HG03108 (cell line): ENCODE measurements at regions not wholly inside any gene's neighbourhood (a gene's known extent, or its start where the extent isn't known, plus 50 kb on each side); places are given as distances from the start of the nearest gene placed in this dataset.
"Not testable (repeated sequence)": the region's sequence is repeated elsewhere in the genome, so short reads cannot be mapped to it uniquely, and the experiment has no call there.

ENCODE experiments used
- ATAC-seq: cut with Tn5 transposase; IDR thresholded peaks from one replicate; pipeline ENCODE4 v1.9.1; 2021; ENCODE audit warnings: moderate library complexity; ENCODE audit not compliant: unreplicated experiment

DNA sequence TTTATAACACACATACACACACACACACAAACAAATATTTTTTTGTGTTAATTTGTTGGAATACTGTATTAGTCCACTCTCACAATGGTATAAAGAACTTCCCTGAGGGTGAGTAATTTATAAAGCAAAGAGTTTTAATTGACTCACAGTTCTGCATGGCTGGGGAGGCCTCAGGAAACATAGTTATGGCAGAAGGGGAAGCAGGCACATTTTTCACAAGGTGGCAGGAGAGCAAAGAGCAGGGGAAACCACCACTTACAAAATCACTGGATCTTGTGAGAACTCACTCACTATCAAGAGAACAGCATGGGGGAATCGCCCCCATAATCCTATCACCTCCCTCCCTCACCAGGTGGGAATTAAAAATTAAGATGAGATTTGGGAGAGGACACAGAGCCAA, 205.4 kb upstream of the PTPRD start:
- ATAC-seq = no peak

DNA sequence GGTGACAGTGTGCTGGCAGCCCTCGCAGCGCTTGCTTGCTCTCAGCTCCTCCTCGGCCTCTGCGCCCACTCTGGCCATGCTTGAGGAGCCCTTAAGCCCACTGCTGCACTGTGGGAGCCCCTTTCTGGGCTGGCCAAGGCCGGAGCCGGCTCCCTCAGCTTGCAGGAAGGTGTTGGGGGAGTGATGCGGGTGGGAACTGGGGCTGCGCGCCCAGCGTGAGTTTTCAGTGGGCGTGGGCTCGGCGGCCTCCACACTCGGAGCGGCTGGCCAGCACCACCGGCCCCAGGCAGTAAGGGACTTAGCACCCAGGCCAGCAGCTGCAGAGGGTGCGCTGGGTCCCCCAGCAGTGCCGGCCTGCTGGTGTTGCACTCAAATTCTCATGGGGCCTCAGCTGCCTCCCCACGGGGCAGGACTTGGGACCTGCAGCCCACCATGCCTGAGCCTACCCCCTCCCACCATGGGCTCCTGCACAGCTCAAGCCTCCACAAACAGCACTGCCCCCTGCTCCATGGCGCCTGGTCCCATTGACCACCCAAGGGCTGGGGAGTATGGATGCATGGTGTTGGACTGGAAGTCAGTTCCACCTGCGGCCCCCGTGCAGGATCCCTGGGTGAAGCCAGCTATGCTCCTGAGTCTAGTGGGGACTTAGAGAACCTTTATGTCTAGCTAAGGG, 223.1 kb upstream of the PTPRD start:
- no peak for ATAC-seq

DNA sequence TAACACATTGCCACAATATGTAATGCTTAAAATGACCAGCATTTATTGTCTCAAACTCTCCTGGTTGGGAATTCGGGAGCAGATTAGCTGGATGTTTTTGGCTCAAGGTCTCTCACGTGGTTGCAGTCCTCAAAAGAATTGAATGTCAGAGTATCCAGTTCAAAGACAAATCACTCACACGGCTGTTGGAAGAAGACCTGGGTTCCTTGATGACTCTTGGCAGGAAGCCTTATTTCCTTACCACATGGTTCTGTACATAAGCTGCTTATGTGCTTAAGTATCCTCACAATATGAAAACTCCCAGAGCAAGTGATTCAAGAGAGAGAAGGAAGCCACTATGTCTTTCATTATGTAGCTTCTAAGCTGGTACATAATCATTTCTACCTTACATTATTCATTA, 230.3 kb upstream of the PTPRD start:
- ATAC-seq = no peak

DNA sequence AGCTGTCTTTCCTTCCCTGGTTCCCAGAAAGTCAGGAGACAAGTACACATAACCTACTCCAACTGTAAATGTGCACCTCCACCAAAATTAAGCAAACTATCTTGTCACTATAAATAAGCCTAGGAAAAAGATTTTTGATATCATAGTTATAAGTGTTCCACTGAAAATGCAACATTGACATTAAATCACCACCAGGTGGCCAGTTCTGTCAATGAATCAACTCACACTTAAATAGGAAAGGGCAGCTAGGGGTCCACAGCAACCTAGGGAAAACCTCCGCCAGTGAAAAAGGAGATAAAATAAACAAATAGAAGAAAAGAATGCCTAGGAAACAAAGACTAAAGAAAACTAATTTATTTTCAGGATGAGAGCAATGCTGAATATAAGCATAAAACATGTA, 243.0 kb upstream of the PTPRD start:
- ATAC-seq = no peak

DNA sequence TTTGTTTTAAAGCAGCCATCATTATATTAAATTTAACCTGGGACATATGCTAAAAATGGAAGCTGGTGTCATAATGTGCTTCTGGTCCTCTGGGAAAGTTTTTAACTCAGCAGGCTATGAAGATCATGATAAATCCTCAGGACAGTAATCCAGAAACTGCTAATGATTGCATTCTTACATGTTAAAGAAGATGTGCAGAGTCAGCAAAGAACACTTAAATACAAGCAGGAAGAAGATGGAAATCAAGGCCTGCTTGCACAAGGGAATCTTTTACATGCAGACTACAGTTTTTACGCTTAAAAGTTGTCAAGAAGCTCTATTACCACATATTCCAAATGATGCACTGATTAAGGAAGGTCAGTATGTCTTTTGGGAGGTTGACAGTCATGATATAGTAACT, 246.0 kb upstream of the PTPRD start:
- ATAC-seq = no peak

DNA sequence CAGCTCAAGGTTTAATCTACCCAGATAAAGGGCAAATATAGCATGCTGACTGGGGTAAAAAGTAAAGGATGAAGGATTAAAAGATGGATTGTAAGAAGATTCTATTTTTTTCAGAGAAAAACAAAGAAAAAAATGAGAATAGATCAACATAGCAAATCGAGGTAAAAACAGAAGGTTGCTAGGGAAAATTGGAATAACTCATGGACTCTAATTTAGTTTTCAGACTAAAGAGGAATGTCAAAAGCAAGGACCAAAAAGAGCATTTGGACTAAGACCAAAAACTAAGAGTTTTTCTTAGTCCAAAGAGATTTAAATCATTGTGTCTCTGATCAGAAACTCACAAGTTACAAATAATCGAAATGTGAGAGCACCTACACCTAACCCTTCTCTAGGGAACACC, 250.7 kb upstream of the PTPRD start:
- ATAC-seq = no peak

DNA sequence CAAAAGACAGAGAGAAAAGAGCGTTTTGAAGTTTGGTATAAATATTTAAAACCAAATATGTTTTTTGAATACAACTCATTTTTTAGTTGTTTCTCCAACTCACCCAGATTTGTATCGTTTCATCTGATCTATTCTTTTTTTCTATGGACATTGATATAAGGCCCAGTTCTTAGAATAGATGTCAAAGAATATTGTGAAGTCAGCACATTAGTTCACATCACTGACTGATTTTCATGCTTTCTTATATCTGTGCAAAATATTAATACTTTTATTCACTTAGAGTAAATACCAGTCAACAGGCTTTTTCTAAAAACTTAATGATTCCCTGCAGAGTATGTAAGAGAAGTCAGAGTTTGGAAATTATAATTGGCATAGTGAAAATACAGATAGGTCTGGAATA, 254.4 kb upstream of the PTPRD start:
- ATAC-seq = no peak

DNA sequence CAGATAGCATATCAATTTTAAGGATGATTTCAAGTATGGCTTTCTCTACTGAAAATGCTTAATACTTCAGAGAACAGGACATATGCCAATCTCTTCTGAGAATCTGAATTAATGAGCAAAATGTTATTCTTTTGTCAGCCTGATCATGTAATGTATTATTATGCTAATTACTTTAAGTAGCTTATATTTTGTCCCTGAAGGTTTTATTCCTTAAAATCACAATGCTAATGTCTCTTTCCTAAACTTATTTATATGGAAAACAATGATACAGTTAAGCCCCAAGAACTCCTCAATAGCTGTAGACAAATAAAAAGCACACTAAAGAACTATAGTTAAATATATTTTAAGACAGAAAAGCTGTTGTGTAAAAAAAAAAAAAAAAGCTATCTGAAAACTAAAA, 256.9 kb upstream of the PTPRD start:
- ATAC-seq = no peak

DNA sequence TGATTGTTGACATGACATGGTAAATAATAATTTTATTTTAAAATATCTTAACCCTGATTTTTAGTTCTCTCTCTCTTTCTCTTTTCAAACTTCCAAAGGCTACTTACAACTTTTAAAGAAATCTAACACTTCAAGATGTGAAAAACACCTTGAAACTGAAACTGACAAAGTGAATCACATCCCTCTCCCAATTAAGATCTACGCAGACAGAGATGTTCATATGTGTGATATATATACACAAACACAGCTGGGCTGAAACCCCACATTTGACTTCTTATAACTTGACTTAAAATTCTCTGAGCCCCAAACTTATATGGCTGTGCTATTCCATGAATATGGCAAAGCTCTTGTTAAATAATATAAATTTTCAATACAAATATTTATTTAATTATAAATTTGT, 261.2 kb upstream of the PTPRD start:
- ATAC-seq = no peak

DNA sequence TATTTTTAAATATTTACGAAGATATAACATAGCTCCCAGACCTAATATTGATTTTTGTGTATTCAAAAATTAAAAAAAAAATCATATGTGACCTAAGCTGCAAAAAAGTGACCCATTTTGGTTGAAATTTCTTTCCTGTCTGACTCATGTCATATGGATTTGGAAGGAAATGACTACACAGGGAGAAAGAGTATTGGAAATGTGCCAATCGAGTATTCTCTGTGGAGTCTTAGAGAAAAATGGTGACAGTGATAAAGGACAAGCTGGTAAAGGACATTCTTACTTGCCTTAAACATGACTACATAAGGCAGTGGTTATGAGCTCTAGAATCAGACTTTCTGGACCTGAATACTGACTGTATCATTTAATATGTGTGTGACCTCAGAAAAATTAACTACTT, 262.9 kb upstream of the PTPRD start:
- no peak for ATAC-seq

DNA sequence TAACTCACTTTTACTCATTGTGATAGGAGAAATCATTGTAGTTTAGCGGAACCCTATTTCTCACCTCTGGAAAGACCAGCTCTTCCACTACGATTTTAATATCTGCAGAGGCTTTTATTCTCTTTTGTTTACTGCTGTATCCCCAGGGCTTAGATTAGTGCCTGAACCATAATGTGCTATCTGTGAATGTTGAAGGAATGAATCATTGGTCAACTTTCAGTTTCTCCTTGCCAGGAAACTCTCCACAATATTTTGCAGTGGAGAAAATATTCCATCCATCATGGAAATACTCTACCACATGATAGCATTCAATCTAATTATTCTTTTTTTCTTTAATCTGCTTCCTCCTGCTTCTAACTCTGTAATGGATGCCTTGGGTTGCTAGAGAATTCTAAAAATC, 263.5 kb upstream of the PTPRD start:
- no peak for ATAC-seq

DNA sequence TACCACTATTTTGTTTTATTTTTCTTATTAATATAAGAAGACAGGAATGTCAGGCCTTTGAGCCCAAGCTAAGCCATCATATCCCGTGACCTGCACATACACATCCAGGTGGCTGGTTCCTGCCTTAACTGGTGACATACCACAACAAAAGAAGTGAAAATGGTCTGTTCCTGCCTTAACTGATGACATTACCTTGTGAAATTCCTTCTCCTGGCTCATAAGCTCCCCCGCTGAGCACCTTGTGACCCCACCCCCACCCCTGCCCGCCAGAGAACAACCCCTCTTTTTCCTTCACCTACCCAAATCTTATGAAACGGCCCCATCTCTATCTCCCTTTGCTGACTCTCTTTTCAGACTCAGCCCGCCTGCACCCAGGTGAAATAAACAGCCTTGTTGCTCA, 277.5 kb upstream of the PTPRD start:
- ATAC-seq = not testable (repeated sequence)

DNA sequence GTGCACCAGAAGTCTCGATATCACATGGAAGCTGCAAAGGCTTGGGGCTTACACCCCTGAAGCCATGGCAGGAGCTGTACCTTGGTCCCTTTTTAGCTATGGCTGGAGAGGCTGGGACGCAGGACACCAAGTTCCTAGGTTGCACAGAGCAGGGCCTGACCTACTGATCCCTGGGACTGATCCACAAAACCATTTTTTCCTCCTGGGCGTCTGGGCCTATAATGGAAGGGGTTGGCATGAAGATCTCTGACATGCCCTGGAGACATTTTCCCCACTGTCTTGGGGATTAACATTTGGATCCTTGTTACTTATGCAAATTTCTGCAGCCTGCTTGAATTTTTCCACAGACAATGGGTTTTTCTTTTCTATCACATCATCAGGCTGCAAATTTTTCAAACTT, 286.7 kb upstream of the PTPRD start:
- no peak for ATAC-seq

DNA sequence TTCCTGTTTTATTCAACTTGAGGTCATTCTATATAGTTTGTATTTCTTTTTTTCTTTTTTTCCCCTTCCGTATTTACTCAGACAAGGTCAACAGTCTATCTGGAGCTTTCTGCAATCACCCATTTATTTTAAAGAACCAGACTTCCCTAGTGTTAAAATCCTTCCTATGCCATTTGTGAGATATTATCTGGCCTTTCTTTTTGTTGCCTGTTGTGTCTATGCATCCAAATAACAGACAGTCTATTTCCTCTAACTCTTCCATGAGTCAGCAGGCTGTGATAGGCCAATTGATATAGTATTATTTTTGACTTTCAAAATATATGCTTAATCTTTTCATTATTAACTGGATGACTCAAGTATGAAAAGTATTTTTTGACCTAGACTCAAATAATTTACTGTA, 291.2 kb upstream of the PTPRD start:
- ATAC-seq = no peak

DNA sequence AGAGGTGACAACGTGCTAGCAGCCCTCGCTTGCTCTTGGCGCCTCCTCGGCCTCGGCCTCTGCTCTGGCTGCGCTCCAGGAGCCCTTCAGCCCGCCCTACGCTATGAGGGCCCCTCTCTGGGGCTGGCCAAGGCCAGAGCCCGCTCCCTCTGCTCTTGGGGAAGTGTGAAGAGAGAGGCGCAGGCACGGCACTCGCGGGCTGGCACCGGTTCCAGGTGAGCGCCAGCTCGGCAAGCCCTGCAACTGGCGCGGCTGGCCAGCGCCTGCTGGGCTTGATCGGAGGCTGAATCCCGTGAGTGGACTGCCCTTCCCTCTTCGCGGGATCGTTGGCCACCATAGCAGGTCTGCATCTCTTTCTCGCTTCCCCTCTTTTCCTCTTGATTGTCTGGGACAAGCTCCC, 298.0 kb upstream of the PTPRD start:
- no peak for ATAC-seq

DNA sequence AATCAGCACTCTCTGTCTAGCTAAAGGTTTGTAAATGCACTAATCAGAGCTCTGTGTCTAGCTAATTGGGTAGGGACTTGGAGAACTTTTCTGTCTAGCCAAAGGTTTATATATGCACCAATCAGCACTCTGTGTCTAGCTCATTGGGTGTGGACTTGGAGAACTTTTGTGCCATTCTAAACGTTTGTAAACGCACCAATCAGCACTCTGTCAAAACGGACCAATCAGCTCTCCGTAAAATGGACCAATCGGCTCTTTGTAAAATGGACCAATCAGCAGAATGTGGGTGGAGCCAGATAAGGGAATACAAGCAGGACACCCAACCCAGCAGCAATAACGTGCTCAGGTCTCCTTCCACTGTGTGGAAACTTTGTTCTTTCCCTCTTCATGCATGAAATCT, 298.6 kb upstream of the PTPRD start:
- ATAC-seq = no peak

DNA sequence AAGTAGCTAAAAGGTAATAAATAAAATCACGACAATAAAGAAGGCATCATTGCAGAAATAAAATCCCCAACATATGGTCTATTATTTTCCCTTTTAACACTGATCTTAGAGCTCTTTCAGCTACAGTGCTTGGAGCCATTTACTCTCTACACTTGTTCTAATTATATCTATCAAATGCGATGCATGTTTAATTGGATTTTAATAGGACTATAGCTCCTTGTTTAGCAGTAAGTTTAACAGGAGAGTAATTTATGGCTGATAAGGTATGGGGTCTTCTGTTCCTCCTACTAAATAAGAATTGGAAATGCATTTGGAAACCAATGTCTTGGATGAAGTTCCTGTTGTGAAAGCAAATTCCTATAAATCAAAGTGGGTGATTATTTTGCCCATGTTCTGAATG, 304.2 kb upstream of the PTPRD start:
- ATAC-seq = no peak

DNA sequence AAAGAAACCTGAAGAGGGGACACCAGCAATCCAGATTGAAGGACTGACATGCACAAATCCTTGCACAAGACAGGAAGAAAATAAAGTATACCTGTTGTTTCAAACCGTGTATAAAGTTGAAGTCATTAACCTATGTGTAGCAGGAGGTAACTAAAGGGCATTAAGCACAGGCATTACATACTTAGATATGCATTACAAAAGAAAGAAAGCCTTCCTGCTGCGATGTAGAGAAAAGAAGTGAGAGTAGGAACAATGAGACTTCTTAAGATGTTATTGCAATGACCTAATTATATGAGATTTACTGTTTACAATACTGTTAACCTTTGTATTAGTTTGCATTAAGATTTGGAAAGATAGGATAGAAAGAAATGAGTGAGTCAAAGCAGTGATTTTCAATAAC, 308.9 kb upstream of the PTPRD start:
- no peak for ATAC-seq

DNA sequence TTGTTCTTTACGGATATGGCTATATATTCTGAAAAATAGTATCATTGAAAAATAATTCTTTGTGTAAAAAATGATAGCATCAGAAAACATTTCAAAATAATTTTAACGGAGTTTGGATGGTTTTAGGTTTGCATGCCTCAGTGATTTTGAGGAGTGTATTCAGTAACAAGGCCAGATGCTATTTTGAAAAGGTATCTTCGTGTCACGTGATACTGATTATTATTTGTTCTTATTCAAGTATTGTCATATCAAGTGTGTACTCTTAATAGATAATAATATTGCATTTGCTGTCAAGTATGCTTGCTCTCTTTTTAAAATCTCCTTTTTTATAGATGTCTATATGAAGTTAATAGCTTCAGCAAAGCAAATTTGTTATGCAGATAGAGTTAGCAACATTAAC, 313.1 kb upstream of the PTPRD start:
- no peak for ATAC-seq

DNA sequence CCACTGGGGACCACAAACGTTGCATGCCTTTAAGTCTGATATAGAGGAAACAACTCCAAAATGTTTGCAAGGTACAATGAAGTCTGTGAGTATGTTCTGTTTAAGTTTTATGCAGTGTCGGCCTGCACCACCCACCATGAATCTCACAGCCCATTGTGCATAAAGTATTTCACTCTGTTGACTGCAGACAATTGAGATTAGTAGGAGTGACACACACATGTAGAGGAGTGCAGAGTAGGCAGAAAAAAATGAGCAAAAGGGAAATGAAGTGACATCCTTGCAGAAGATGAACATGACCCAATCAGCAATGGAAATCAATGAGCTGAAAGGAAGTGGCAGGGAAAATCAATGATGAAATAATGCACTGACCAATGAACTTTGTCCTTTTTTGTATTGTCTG, 315.6 kb upstream of the PTPRD start:
- ATAC-seq = no peak

DNA sequence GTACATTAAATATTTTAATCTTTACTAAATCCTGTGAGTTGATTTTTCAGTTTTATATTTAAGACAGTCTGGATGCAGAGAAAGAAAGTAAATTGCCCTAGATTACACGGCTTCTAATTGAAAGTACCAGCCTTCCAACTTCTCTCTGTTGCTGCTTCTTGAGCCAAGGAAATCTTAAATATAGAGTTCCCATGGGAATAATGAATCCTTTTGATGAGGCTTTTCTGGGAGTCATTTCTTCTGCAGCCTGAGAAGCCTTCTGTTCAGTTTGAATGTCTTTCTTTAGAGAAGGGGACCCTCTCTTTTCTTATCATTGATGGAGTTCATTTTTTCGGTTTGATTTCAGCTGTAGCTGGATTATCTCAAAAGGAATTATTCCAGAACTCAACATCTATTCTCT, 317.3 kb upstream of the PTPRD start:
- no peak for ATAC-seq

DNA sequence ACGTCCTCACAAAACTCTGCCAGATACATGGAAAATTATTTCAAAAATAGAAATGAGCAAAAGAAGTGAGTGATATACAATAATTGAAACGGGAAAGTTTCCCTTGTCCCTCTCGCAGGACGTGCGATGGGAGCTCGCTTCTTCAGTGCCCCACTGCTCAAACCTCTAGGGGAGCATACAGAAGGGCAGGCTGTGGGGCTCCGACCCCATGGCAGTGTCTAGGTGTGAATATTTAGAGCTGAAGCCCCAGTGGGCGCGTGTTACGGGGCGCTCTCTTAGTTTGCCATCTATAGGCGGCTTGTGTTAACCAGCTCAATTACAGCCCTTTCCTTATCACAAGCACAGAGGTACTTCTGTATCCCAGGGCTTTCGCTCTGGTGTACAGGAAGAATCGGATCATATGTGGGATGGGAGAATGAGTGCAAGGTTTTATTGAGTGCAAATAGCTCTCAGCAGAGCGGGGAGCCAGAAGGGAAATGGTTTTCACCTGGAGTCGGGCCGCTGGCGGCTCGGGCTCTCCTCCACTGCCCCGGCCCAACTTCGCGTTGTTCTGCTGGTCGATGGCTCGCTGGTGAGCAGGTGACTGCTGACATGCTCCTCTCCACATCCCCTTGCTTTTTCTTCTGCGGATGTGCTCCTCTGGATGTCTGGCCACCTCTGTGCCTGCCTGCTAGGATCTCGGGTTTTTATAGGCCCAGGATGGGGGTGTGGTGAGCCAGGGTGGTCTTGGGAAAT, 334.0 kb upstream of the PTPRD start:
- ATAC-seq = no peak

DNA sequence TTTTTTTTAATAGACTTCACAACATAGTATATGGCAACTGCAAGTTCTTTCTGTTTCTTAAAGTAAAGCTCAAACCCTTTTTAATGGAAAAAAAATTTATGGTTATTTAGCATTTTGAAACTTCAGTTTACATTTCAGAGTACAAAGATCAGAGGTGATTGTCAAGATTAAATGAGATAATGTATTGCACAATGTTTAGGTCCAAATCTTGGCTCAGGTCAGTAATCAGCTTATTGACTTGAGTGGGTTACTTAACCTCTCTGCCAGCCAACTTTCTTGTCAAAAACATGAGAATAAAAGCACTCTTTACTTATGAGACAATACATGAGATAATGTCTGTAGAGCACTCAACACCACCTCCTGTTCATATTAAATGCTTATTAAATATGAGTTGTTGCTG, 345.1 kb upstream of the PTPRD start:
- no peak for ATAC-seq
